ENCODE measurements at regions not wholly inside any gene's neighbourhood (a gene's known extent, or its start where the extent isn't known, plus 50 kb on each side); places are given as distances from the start of the nearest gene placed in this dataset.

DNA sequence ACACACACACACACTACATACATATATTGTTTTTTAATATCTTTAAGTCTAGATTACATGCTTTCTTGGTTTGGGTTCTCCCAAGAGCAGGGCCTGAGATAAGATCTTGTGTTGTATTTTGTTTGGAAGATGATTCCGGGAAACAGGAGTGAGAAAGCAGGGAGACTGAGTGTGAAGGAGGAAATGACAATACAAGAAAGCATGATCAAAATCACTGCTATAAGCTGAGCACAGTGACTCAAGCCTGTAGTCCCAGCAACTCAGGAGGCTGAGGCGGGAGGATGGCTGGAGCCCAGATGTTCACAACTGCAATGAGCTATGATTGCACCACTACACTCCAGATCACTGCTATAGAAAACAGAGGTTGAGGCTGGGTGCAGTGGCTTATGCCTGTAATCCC lies 267.6 kb downstream of the SKIDA1 start:
- H3F3A ChIP-seq (ENCODE audit: insufficient read depth, low read depth) = no peaks in the 10 kb centered on the region
- no TSS peak for BruUV-seq (replicated peaks)
- H3K4me2 ChIP-seq = no peak overlapping the region
- H3K27me3 ChIP-seq (ENCODE audit: insufficient read depth, low read depth) = no peaks in the 10 kb centered on the region
- no peak overlapping the region for H3K4me3 ChIP-seq
- no peak for DNase-seq
- H3K36me3 ChIP-seq (ENCODE audit: low read depth) = no peaks in the 10 kb centered on the region
- intact Hi-C loops (cut with micrococcal nuclease; ENCODE audit: unreplicated experiment) = no loop called here
- no peaks in the 10 kb centered on the region for H3K9me3 ChIP-seq (ENCODE audit: insufficient read depth, low read depth)
- no peak overlapping the region for H3K27ac ChIP-seq
- no peaks in the 10 kb centered on the region for H3K79me2 ChIP-seq (ENCODE audit: low read depth)
- H4K20me1 ChIP-seq (ENCODE audit: insufficient read depth) = no peaks in the 10 kb centered on the region
- H3K4me1 ChIP-seq (replicated peaks; ENCODE audit: insufficient read depth) = no peaks in the 10 kb centered on the region
- ChIA-PET CTCF (no interaction called here), POLR2A (ENCODE audit: unreplicated experiment) (no interaction called here)
- TF ChIP-seq EZH2 (IDR thresholded peaks at IDR 0.05; ENCODE audit: low read depth) = no peak
- TF ChIP-seq, protein P1, sequence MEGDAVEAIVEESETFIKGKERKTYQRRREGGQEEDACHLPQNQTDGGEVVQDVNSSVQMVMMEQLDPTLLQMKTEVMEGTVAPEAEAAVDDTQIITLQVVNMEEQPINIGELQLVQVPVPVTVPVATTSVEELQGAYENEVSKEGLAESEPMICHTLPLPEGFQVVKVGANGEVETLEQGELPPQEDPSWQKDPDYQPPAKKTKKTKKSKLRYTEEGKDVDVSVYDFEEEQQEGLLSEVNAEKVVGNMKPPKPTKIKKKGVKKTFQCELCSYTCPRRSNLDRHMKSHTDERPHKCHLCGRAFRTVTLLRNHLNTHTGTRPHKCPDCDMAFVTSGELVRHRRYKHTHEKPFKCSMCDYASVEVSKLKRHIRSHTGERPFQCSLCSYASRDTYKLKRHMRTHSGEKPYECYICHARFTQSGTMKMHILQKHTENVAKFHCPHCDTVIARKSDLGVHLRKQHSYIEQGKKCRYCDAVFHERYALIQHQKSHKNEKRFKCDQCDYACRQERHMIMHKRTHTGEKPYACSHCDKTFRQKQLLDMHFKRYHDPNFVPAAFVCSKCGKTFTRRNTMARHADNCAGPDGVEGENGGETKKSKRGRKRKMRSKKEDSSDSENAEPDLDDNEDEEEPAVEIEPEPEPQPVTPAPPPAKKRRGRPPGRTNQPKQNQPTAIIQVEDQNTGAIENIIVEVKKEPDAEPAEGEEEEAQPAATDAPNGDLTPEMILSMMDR (conservative IDR thresholded peaks at IDR 0.05) = no peak
- H3K9me2 ChIP-seq (ENCODE audit: insufficient read depth) = no peaks in the 10 kb centered on the region
- no peak overlapping the region for H2AFZ ChIP-seq

DNA sequence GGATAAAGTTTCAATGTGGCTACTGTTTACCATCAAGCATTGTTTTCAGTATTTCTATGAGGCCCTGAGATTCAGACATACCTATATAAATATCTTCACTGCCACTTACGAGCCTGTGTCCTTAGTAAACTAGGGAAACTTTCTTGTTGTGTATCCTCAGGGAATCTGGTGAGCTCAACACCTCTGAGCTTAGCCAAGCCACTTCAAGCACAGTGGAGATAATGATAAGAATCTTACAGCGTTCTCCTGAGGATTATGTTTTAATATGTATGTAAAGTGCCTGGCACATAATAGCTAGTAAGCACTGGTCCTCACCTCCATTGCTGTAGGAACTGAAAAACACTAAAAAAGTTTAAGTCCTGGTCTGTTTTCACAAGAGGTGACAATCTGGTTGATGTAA lies 268.3 kb downstream of the SKIDA1 start:
- Histone ChIP-seq H3K4me3 (no peak overlapping the region), H3K9me3 (ENCODE audit: insufficient read depth, low read depth) (no peaks in the 10 kb centered on the region), H3F3A (ENCODE audit: insufficient read depth, low read depth) (no peaks in the 10 kb centered on the region), H3K4me2 (no peak overlapping the region), H3K9me2 (ENCODE audit: insufficient read depth) (no peaks in the 10 kb centered on the region), H3K27me3 (ENCODE audit: insufficient read depth, low read depth) (no peaks in the 10 kb centered on the region), H3K27ac (no peak overlapping the region), H2AFZ (no peak overlapping the region), H3K36me3 (ENCODE audit: low read depth) (no peaks in the 10 kb centered on the region), H3K4me1 (replicated peaks; ENCODE audit: insufficient read depth) (no peaks in the 10 kb centered on the region), H4K20me1 (ENCODE audit: insufficient read depth) (no peaks in the 10 kb centered on the region), H3K79me2 (ENCODE audit: low read depth) (no peaks in the 10 kb centered on the region)
- no peak for DNase-seq
- ChIA-PET POLR2A (ENCODE audit: unreplicated experiment) (interaction anchor here (0.6 kb wide), 1 partner anchor 79 kb away, joined by 4 read pairs; no protein-coding TSS in a partner anchor), CTCF (no interaction called here)
- TF ChIP-seq EZH2 (IDR thresholded peaks at IDR 0.05; ENCODE audit: low read depth) = no peak
- TF ChIP-seq, protein P1 (conservative IDR thresholded peaks at IDR 0.05) = no peak
- intact Hi-C loops (cut with micrococcal nuclease; ENCODE audit: unreplicated experiment) = no loop called here
- BruUV-seq (replicated peaks) = no TSS peak

DNA sequence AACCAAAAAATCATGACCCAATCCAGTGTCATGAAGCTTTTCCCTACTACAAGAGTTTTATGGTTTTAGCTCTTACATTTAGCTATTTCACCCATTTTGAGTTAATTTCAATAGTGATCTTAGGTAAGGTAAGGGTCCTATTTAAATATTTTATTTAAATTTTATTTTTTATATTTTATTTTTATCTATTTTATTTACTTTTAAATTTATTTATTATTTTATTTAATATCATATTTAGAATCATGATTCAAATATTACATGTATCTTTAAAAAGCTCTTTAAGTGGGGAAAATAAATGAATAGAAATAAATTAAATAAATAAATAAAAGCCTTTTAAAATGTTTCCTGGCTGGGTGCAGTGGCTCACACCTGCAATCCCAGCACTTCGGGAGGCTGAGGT lies 276.0 kb downstream of the SKIDA1 start:
- H3K9me3 ChIP-seq (ENCODE audit: insufficient read depth, low read depth) = no peaks in the 10 kb centered on the region
- ChIA-PET CTCF (no interaction called here), POLR2A (ENCODE audit: unreplicated experiment) (interaction anchor here (0.6 kb wide), 1 partner anchor 1861 kb away, joined by 3 read pairs; no protein-coding TSS in a partner anchor)
- H3K79me2 ChIP-seq (ENCODE audit: low read depth) = no peaks in the 10 kb centered on the region
- no peak overlapping the region for H3K27ac ChIP-seq
- no peak overlapping the region for H3K4me3 ChIP-seq
- H4K20me1 ChIP-seq (ENCODE audit: insufficient read depth) = no peaks in the 10 kb centered on the region
- no peaks in the 10 kb centered on the region for H3K27me3 ChIP-seq (ENCODE audit: insufficient read depth, low read depth)
- no peaks in the 10 kb centered on the region for H3F3A ChIP-seq (ENCODE audit: insufficient read depth, low read depth)
- H3K4me1 ChIP-seq (replicated peaks; ENCODE audit: insufficient read depth) = no peaks in the 10 kb centered on the region
- no peak overlapping the region for H2AFZ ChIP-seq
- DNase-seq = no peak
- H3K36me3 ChIP-seq (ENCODE audit: low read depth) = no peaks in the 10 kb centered on the region
- intact Hi-C loops (cut with micrococcal nuclease; ENCODE audit: unreplicated experiment) = no loop called here
- no peaks in the 10 kb centered on the region for H3K9me2 ChIP-seq (ENCODE audit: insufficient read depth)
- no TSS peak for BruUV-seq (replicated peaks)
- TF ChIP-seq, protein P1 (conservative IDR thresholded peaks at IDR 0.05) = no peak
- TF ChIP-seq EZH2 (IDR thresholded peaks at IDR 0.05; ENCODE audit: low read depth) = no peak
- no peak overlapping the region for H3K4me2 ChIP-seq
